Esophagus mucosa (tissue), 1 donor: ENCODE measurements at regions not wholly inside any gene's neighbourhood (a gene's known extent, or its start where the extent isn't known, plus 50 kb on each side); places are given as distances from the start of the nearest gene placed in this dataset.
"Not testable (repeated sequence)": the region's sequence is repeated elsewhere in the genome, so short reads cannot be mapped to it uniquely, and the experiment has no call there.

Source experiments
- ATAC-seq: fragments of 200-7000 bp; cut with Tn5 transposase; one replicate; pipeline ENCODE4 v1.9.1; 2020
- donor health status: DM: yes; HTN: yes; CAD: no.

DNA sequence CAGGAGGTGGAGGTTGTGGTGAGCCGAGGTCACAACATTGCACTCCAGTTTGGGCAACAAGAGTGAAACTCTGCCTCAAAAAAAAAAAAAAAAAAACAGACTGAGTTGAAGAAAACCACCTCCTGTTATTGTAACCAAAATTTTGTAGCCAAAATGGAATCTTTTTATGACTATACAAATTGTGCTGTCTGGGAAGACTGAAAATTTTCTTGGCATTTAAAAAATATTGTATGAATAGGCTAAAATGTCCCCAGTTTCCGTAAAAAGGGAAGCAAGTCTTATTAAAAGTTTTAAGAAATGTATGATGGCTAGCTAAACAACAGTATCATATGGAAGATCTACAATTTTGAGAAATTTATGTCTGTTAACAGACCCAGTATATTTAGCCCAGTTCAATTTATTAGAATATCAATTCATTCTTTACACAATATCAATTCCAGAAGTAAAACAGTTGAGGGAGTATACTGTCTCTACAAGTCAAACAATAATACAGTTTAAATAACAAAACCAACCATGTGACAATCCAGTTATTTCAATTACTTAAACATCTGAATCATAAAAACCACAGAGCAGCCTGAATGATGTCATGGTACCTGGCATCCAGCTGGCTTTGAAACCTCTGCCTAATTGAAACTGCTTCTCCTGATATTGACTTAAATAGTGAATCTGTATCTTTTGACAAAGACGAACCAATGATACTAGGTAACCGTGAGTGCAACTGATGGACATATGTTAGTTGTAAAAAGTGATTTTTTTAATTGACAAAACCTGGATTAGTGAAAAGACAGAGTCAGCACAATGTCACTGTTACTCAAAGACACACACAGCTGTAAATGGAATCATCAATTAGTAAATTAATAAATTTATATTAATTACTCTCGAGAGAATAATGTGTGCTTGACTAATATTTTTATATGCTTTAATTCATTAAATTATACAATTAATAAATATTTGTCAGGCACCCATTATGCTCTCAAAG lies 166.6 kb upstream of the MARCKS start:
- peak; percentile 84 for ATAC-seq

GRCh38 chr6:113691260-113691656 lies 165.9 kb upstream of the MARCKS start:
- no peak for ATAC-seq

DNA sequence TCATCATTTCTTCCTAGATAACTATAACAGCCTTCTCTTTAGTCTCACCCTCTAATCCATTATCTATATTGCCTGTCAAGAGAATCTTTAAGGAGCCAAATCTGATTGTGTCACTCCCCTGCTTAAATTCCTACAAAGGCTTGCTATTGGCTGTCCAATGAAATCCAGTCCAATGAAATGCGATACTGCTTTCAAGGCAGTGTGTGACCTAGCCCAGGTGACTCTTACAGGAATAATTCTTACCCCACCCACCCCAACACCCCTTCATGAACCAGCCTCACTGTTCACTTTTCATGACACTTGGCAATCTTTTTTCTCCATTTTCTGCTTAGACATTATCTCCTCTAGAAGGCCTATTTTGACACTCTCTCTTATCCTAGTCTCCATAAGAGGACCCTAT lies 163.3 kb upstream of the MARCKS start:
- peak; percentile 67 for ATAC-seq

GRCh38 chr6:113694278-113695077 lies 162.7 kb upstream of the MARCKS start:
- ATAC-seq, result peak; percentile 44

DNA sequence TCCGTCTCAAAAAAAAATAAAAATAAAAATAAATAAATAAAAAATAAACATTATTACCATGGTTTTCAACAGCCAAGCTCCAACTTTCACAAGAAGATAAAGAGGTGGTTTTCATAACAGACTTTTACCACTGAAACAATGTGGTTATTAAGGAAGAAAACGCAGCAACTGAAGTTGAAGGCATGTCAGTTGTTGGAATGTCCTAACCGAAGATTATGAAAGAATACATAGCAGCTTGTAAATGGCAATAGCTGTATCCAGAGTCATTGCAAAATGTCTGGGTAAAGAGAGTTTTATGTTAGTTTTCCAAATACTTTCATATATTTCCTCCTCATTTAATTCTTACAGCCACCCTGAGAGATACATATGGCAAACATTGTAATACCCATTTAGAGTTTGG lies 161.6 kb upstream of the MARCKS start:
- ATAC-seq, result no peak

DNA sequence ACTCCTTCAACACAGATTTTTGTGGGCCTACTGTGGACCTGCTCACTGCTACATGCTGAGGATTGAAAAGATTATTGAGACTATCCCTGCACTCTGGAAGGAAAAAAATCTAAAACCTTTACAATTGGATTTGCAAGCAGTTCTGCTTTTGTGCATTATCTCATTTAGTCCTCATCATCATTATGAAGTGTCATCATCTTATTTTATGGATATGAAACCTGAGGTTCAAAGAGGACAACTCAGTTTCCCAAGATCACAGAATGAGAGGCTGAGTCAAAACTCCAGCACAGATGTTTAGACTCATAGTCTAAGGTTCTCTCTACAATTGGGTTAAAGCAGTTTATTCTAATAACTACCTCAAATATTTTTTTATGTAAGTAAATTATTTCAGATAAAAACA lies 160.2 kb upstream of the MARCKS start:
- no peak for ATAC-seq

GRCh38 chr6:113697632-113698410 lies 159.3 kb upstream of the MARCKS start:
- ATAC-seq, result no peak

GRCh38 chr6:113699239-113699638 lies 157.9 kb upstream of the MARCKS start:
- no peak for ATAC-seq

- ATAC-seq, result no peak
These were observed 155.4 kb upstream of the MARCKS start for GRCh38 chr6:113701552-113702254.

GRCh38 chr6:113707194-113707593 lies 150.0 kb upstream of the MARCKS start:
- ATAC-seq, result no peak

- no peak for ATAC-seq
These were observed 147.1 kb upstream of the MARCKS start for GRCh38 chr6:113709936-113710509.

GRCh38 chr6:113713665-113714064 lies 143.5 kb upstream of the MARCKS start:
- ATAC-seq, result no peak

- ATAC-seq, result no peak
These were observed 138.6 kb upstream of the MARCKS start for GRCh38 chr6:113718588-113718987.

- peak; percentile 85 for ATAC-seq
These were observed 138.1 kb upstream of the MARCKS start for GRCh38 chr6:113719064-113719463.

DNA sequence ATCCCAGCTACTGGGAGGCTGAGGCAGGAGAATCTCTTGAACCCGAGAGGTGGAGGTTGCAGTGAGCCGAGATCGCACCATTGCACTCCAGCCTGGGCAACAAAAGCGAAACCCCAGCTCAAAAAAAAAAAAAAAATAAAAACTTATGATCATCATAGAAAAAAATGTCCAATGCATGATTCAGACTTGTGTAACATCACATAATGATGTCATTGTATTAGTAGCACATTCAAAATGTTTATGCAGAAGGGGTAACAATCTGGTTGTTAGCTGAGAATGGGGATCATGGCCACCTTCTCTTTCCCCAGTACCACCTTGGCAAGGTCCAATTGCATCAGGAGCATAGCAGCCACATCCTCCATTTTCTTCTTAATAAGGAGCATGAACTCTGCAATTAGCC lies 137.6 kb upstream of the MARCKS start:
- ATAC-seq, result peak; percentile 23

DNA sequence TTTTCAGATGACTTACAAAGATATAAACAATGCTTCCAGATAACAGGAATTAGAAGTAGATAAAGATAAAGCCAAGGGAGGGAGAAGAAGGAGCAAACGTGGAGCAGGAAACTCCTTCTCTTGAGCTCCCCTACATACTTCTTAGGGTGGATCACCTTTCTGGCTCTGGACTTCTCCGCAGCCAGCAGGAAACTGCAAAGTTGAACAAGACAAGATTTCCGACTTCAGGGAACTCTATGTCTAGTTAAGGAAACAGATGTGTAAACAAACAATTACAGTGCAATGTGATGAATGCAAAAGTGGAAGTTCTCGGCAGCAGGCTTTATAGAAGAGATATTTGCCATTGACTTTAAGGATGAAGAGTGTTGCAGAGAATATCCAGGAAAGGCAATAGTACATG lies 134.0 kb upstream of the MARCKS start:
- ATAC-seq, result no peak

DNA sequence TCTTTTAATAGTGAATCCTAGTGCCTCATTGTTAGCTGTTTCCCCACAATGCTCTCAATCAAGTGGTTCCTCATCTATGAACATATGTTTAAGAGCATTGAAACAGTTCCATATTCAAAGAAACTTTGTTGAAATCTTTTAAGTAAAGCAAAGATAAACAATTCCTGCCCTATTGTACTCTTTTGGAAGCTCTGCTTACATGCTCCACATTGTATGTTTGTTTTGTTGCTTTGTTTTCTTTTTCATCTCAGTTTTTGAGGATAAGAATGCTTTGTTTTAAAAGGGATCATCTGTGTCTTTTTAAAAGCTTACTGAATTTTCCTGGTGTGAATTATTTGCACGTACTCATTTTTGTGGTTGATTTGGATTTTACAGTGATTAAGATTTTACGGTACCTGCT lies 132.2 kb upstream of the MARCKS start:
- not testable (repeated sequence) for ATAC-seq

GRCh38 chr6:113731541-113731940 lies 125.6 kb upstream of the MARCKS start:
- ATAC-seq, result no peak

- no peak for ATAC-seq
These were observed 124.7 kb upstream of the MARCKS start for GRCh38 chr6:113732384-113732966.

GRCh38 chr6:113733381-113733780 lies 123.8 kb upstream of the MARCKS start:
- no peak for ATAC-seq

DNA sequence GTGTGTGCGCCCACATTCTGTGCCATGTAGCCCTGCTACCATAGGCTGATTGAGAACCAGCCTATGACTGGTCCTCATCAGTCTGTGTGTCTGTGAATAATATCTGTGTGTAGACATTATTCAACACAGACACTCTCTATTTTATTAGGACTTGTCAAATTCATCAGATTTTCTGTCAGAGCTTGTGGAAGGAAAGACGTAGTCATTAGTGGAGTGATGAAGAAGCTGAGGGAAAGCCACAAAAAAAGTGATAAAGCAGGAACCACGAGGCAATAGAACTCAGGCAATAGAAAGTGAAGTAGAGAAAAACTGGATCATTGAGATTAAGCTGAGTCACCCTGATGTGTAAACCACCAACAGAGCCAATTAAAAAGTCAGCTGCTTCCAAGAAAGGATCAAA lies 122.2 kb upstream of the MARCKS start:
- ATAC-seq, result peak; percentile 29
